ENCODE measurements at regions not wholly inside any gene's neighbourhood (a gene's known extent, or its start where the extent isn't known, plus 50 kb on each side); places are given as distances from the start of the nearest gene placed in this dataset.

GRCh38 chr2:14475994-14476393 lies 156.5 kb upstream of the LRATD1 start:
- Histone ChIP-seq H3K4me2 (ENCODE audit: low read depth, low read length) (no peak overlapping the region), H3K4me1 (ENCODE audit: insufficient read depth, low read length) (no peaks in the 10 kb centered on the region), H3K9ac (ENCODE audit: insufficient read depth, low read depth, low read length) (no peak overlapping the region), H2AFZ (ENCODE audit: low read length) (no peak overlapping the region), H3K27ac (ENCODE audit: extremely low read length, insufficient read depth, low read length) (no peak overlapping the region), H3K27me3 (ENCODE audit: control insufficient read depth in 1 of 2, insufficient read depth in 2 of 2, low read length in 2 of 2) (no peaks in the 10 kb centered on the region), H3K9me3 (ENCODE audit: low read length) (peaks cover 95% of the 10 kb centered on the region), H3K36me3 (replicated peaks in 1 of 2; ENCODE audit: control insufficient read depth in 1 of 2, insufficient read depth in 2 of 2, low read length in 2 of 2) (no peaks in the 10 kb centered on the region), H3K79me2 (ENCODE audit: insufficient read depth, low read length) (no peaks in the 10 kb centered on the region), H3K4me3 (replicated peaks in 1 of 3; ENCODE audit: insufficient read depth in 1 of 3, low read depth in 2 of 3, low read length in 3 of 3) (no peak overlapping the region), H4K20me1 (ENCODE audit: insufficient read depth, low read length) (no peaks in the 10 kb centered on the region)
- ChIA-PET POLR2A (no interaction called here), CTCF (ENCODE audit: low intra/inter-chr PET ratio, low total read pairs) (no interaction called here)
- 5% methylated on average over 5 of the region's 5 CpGs for WGBS (ENCODE audit: low lambda C conversion rate)
- ATAC-seq = no peak
- intact Hi-C loops (cut with micrococcal nuclease; ENCODE audit: unreplicated experiment) (no loop called here), in situ Hi-C loops (cut with HindIII; ENCODE audit: extremely low pct_ligation_motif_present, low pct_unique_long_range_greater_than_20kb) (no loop called here)
- DNase-seq (ENCODE audit: low spot score) = no peak
- no peak for FAIRE-seq
- BruUV-seq (replicated peaks) = no TSS peak
- TF ChIP-seq RAD51 (IDR thresholded peaks at IDR 0.05; ENCODE audit: borderline replicate concordance) = peak; percentile 68; the same call in 1 of the 2 replicates
- TF ChIP-seq TMF1 (CRISPR knock-in tag; IDR thresholded peaks at IDR 0.05; ENCODE audit: low read depth) = no peak
- TF ChIP-seq ARNT2 (CRISPR knock-in tag; IDR thresholded peaks at IDR 0.05; ENCODE audit: low read depth) = no peak
- TF ChIP-seq NFE2L2 (IDR thresholded peaks at IDR 0.05; ENCODE audit: low read length) = peak; percentile 18; the same call in 1 of the 2 replicates
- peak; percentile 45 for TF ChIP-seq USF2 (IDR thresholded peaks at IDR 0.05; ENCODE audit: low read depth, low read length)
- TF ChIP-seq USF2 (CRISPR knock-in tag; IDR thresholded peaks at IDR 0.05; ENCODE audit: borderline replicate concordance) = no peak
- TF ChIP-seq ZFP90 (CRISPR knock-in tag; IDR thresholded peaks at IDR 0.05; ENCODE audit: borderline replicate concordance) = no peak
- no peak for TF ChIP-seq ATF4 (CRISPR knock-in tag; IDR thresholded peaks at IDR 0.05)
- TF ChIP-seq ZNF3 (CRISPR knock-in tag; IDR thresholded peaks at IDR 0.05) = no peak
- TF ChIP-seq ARHGAP35 (CRISPR knock-in tag; IDR thresholded peaks at IDR 0.05; ENCODE audit: borderline replicate concordance) = no peak
- TF ChIP-seq HOXA3 (CRISPR knock-in tag; IDR thresholded peaks at IDR 0.05) = no peak

Data from HepG2 (cell line).